ENCODE measurements at regions not wholly inside any gene's neighbourhood (a gene's known extent, or its start where the extent isn't known, plus 50 kb on each side); places are given as distances from the start of the nearest gene placed in this dataset.

- DNase-seq (ENCODE audit: low read depth), result no peak
- TF ChIP-seq, protein P1, sequence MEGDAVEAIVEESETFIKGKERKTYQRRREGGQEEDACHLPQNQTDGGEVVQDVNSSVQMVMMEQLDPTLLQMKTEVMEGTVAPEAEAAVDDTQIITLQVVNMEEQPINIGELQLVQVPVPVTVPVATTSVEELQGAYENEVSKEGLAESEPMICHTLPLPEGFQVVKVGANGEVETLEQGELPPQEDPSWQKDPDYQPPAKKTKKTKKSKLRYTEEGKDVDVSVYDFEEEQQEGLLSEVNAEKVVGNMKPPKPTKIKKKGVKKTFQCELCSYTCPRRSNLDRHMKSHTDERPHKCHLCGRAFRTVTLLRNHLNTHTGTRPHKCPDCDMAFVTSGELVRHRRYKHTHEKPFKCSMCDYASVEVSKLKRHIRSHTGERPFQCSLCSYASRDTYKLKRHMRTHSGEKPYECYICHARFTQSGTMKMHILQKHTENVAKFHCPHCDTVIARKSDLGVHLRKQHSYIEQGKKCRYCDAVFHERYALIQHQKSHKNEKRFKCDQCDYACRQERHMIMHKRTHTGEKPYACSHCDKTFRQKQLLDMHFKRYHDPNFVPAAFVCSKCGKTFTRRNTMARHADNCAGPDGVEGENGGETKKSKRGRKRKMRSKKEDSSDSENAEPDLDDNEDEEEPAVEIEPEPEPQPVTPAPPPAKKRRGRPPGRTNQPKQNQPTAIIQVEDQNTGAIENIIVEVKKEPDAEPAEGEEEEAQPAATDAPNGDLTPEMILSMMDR (IDR thresholded peaks at IDR 0.05; ENCODE audit: insufficient read depth, low read length, severe bottlenecking), result no peak
- no peak for FAIRE-seq
These were observed 281.7 kb downstream of the HRH4 start for GRCh38 chr18:24741965-24742724.

GRCh38 chr18:24754583-24755253, 294.3 kb downstream of the HRH4 start:
- Histone ChIP-seq H3K27me3 (ENCODE audit: control insufficient read depth, insufficient read depth, low read length) (no peaks in the 10 kb centered on the region), H3K36me3 (ENCODE audit: control insufficient read depth, insufficient read depth, low read length) (no peaks in the 10 kb centered on the region), H3K4me3 (ENCODE audit: low read depth, low read length) (no peak overlapping the region)
- DNase-seq (ENCODE audit: low read depth) (no peak), FAIRE-seq (no peak)
- TF ChIP-seq, protein P1 (IDR thresholded peaks at IDR 0.05; ENCODE audit: insufficient read depth, low read length, severe bottlenecking), result no peak

More at GRCh38 chr18:24741965-24742724, 281.7 kb downstream of the HRH4 start:
- Histone ChIP-seq H3K4me3 (ENCODE audit: low read depth, low read length) (no peak overlapping the region), H3K36me3 (ENCODE audit: control insufficient read depth, insufficient read depth, low read length) (no peaks in the 10 kb centered on the region), H3K27me3 (ENCODE audit: control insufficient read depth, insufficient read depth, low read length) (no peaks in the 10 kb centered on the region)

DNA sequence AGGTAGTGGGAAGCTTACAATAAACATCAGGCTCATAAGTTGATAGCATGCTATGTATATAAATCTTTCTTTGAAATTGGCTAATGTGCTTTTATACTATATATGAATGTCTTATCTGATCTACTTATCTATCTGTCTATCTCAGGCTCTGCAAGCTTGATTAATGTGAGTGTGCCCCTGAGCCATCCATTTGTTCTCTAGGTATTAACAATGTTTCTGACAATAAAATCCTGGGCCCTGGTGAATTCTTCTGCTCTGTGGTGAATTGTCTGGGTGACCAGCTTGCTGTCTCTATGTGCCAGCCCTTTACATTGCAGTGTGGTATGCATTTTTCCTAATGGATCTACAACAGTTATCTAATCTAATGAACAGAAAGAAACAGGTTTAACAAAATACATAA, 295.9 kb downstream of the HRH4 start:
- H3K4me3 ChIP-seq (ENCODE audit: low read depth, low read length), result no peak overlapping the region
- TF ChIP-seq, protein P1 (IDR thresholded peaks at IDR 0.05; ENCODE audit: insufficient read depth, low read length, severe bottlenecking), result no peak
- DNase-seq (ENCODE audit: low read depth) (no peak), FAIRE-seq (no peak)
- no peaks in the 10 kb centered on the region for H3K36me3 ChIP-seq (ENCODE audit: control insufficient read depth, insufficient read depth, low read length)
- no peaks in the 10 kb centered on the region for H3K27me3 ChIP-seq (ENCODE audit: control insufficient read depth, insufficient read depth, low read length)

DNA sequence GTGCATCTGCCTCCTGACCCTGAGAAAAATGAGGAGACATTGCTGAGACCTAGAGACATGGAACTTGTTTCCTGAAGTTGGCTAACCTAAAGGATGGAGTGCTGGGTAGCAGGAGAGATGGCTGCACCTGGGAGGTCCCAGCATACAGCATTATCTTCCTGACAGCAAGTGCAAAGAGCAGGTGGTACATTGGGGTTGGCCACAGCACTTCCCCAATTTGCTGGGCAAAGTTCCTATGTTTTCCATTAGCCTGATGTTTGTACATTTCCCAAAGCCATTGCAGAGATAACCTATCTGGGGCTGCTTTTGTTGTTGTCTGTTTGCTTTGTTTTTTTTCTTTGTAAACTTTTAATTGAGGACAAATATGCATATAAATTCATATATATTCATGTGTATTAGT, 296.7 kb downstream of the HRH4 start:
- H3K27me3 ChIP-seq (ENCODE audit: control insufficient read depth, insufficient read depth, low read length), result no peaks in the 10 kb centered on the region
- no peak for DNase-seq (ENCODE audit: low read depth)
- H3K36me3 ChIP-seq (ENCODE audit: control insufficient read depth, insufficient read depth, low read length), result no peaks in the 10 kb centered on the region
- no peak overlapping the region for H3K4me3 ChIP-seq (ENCODE audit: low read depth, low read length)
- TF ChIP-seq, protein P1 (IDR thresholded peaks at IDR 0.05; ENCODE audit: insufficient read depth, low read length, severe bottlenecking), result no peak
- FAIRE-seq, result no peak

DNA sequence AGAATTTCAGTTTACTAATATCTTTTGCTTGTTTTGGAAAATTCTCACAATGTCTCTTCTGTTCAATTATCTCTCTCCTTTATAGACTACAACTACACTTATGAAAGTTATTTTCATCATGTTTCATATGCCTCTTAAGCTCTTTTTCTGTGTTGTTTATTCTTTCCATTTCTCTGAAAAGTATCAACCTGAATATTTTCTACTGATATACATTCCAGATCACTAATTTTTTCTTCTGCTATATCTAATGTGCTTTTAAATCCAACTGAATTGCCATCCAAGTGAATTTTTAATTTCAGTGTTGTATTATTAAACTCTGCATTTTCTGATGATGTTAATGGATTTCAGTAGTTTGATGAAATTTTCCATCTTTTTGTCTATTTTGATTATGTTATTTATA, 301.3 kb downstream of the HRH4 start:
- FAIRE-seq (no peak), DNase-seq (ENCODE audit: low read depth) (no peak)
- Histone ChIP-seq H3K36me3 (ENCODE audit: control insufficient read depth, insufficient read depth, low read length) (no peaks in the 10 kb centered on the region), H3K4me3 (ENCODE audit: low read depth, low read length) (no peak overlapping the region), H3K27me3 (ENCODE audit: control insufficient read depth, insufficient read depth, low read length) (no peaks in the 10 kb centered on the region)
- TF ChIP-seq, protein P1 (IDR thresholded peaks at IDR 0.05; ENCODE audit: insufficient read depth, low read length, severe bottlenecking), result no peak
